ENCODE measurements at regions not wholly inside any gene's neighbourhood (a gene's known extent, or its start where the extent isn't known, plus 50 kb on each side); places are given as distances from the start of the nearest gene placed in this dataset.
A peak's percentile ranks its signal among the peaks of the same experiment; 100 is the strongest.

DNA sequence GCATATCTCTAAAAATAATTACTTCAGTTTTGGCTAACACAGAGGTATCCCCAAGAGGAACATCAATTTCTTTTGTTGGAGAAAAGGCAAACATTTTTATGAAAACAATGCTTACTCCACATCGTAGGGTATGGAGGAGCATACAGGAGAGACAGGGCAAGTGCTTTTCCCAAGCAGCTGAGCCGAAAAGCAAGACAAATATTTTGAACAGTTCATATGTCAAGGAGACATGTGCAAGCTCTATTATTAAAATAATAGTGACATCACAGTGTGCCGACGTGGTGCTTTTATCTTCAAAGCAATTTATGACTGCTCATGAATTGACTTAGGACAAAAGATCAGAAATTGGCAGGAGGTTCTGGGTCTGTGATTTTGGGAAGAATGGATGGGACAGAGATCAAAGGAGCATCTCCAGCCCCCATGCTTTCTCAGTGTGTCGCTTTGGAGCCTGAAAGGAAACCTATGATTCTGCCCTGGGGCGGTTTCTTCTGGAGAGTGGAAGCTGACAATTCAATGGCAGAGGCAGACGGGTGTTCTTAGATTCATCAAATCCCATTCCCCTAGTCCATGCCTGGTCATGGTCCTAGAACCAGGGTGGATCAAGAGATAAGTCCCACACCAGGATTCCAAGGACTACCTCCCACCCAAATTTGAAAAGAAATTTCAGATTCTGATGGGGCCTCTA, 97.1 kb downstream of the JCAD start:
- DNase-seq (ENCODE audit: low spot score): no peak

DNA sequence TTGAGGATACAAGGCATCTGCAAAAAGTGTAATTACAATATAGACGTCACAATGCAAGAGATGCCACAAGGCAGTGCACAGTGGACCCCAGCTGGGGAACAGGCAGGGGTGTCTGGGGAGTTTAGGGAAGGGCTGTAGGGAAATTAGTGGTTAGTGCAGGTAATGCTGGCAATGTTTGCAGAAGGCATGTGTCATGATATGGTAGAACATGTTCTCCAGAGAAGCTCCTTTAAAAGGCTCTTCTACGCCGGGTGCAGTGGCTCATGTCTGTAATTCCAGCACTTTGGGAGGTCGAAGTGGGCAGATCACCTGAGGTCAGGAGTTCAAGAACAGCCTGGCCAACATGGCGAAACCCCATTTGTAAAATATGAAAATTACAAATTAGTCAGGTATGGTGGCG, 98.0 kb downstream of the JCAD start:
- DNase-seq (ENCODE audit: low spot score): no peak

DNA sequence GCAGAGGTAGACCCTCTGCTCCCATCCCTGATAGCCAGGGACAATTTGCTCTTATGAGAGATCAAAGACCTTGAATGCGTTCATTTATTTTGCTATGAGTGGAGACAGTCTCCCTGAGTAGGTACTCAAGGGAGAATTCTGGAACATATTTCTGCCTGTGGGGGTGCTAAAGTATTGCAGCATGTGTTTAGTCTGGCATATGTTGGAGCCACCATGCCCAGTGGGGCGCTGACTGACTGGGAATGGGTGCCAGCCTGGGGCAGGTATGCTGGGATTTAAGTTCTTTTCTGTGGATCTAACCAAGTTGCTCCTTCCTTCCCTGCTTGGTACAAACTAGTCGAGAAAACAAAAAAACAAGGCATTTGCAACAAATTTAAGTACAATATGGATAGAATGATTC, 99.1 kb downstream of the JCAD start:
- DNase-seq (ENCODE audit: low spot score): no peak

DNA sequence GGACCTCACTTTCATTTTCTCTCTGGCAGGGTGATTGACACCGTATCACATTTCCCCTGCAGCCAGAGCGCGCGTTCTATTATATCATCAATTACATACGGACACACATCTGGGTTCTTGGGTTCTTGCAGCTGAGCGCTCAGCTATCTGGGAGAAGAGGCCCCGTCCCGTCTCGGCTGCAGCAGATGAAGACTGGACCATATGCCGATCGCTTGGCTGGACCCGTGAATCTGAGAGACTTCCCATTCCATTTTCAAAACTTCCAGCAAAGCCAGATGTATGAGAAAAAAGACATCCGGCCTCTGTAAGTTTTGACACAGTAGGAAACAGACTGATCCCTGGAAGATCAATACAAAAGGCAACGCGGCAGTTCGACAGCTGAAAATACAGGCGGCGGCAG, 99.8 kb downstream of the JCAD start:
- no peak for DNase-seq (ENCODE audit: low spot score)

DNA sequence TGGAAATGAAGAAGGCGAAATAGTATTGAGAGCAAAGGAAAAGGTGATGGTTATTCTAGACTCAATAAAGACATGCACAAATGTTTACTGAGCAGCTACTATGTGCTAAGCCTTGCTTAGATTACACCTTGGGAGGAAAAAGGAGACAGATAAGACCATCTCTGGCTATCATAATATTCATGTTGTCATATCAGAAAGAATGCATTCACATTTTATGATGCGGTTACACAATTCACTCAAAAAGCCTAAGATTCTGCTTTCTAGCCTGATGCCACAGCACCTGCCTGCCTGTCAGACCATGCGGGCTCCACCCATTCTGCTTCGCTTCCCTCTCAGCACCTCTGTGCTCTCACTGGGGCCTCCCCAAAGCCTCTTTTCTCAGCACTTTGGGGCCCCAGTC, 100.9 kb downstream of the JCAD start:
- DNase-seq (ENCODE audit: low spot score): no peak

DNA sequence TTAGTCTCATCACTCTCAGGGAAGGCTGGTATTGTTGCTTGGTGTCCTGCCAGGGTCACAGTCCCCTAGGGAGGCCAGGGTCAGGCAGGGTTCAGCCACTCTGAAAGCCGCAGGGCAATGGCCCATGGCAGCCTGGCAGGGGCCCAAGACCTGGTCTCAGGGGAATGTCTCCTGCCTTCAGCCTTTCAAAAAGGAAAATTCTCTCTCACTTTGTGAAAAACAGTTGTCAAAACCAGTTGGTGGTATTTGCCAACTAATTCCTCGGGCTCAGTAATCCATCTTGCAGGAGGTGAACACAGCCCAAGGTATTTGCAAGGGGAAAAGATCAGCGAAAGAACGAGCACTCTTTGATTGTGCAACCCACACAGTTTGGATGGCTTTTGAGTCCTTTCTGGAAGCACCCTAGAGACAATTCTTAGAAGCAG, 101.5 kb downstream of the JCAD start:
- DNase-seq (ENCODE audit: low spot score): no peak

DNA sequence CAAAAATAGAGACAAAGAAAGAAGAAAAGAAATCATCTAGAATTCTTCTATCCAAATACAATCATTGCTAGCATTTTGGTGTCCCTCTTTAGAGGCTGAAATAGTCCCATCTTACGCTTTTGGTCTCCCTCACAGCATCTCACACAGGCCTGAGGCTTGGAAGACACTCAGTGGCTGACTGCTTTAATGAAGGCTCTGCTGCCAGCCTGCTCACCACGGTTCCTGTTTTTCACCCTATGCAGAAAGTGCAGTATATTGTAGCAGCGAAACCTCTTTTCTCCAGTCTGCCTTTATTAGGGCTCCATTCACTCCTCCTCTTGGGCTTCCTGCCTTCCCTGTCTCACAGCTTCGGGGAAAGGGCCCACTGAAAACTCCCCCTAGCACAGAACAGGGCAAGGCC, 102.2 kb downstream of the JCAD start:
- no peak for DNase-seq (ENCODE audit: low spot score)

DNA sequence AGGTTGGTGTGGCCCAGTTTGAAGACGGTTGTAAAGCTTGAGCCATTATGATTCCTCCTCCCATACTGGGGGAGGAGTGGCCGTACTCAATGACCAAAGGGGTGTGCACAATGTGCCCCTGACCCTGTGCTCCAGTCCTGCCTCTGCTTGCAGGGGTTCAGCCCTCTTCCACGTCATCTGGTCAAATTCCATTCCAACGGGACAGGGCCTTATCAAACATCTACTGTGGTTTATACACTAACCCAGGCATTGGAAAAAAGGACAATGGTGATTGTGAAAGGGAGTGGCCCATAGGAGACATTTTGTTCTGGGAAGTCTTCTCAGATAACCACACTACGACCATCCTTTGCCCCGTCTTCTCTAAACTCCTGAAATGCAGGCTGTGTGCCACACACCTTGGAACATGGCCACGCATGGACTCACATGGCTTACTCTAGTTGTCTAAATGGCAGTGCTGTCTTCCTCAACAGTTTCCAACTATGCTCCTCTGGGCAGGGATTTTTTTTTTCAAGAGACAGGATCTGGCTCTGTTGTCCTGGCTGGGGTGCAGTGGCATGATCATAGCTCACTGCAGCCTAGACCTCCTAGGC, 103.0 kb downstream of the JCAD start:
- DNase-seq (ENCODE audit: low spot score): peak; percentile 18

DNA sequence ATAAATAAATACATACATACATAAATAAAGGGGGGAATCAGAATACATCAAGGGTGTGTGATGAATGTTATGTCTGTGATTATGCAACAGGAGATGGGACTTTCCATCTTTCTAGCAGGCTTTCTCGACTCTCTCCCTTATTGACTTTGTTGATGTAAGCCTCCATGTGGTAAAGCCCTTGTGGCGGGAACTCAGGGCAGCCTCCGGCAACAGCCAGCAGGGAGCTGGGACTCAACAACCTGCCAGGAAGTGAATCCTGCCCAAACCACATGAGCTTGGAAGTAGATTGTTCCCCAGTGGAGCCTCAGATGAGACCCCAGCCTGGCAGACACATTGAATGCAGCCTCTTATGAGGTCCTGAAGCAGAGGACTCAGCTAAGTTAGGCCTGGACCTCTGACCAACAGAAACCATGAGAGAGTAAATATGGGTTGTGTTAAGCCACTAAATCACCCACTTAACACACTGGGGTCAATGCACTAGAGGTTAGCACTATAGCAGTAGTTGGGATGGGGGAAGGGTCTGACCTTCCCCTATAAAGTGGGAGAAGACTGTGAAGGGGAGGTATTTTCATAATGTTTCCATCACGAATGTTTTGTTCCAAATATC, 104.0 kb downstream of the JCAD start:
- DNase-seq (ENCODE audit: low spot score): peak; percentile 57

DNA sequence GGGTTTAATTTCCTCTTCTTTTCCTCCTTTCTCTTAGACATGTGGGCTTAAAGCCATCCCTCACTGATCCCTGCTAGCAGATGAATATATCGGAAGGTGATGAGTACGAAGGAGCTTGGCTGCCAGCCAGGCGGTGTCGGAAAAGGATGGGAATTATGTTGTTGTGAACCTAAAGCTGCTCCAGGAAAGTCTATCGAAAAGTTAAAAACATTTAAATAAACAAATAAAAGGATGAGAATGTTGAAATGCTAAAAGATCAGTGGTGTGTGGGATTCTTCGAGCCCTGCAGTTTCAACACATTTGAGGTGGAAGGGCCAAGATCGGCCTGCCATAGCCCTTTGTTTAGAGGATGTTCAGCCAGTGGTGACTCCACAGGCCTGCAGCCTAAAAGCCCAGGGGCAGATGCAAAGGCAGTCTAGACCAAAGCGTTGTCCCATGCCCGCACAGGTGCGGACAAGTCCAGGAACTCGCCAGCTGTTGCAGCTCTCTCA, 107.9 kb downstream of the JCAD start:
- DNase-seq (ENCODE audit: low spot score): peak; percentile 57

DNA sequence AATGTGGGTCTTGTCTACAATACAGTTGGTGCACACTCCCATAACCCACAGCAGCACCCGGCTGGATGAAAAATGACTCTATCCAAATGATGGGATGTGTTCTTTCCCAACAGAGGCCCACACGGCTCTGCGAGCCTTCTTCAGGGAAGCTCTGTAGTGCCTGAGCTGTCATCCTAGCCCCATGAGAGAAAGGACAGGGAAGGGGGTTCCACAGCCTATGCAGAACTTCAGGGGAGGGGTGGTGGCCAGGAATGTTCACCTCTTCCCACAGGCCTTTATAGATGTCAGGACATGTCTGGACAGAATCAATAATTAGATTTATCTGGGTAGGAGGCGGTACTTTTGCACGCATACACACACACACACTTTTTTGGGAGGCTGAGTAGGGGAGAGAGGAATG, 109.0 kb downstream of the JCAD start:
- peak; percentile 44 for DNase-seq (ENCODE audit: low spot score)

DNA sequence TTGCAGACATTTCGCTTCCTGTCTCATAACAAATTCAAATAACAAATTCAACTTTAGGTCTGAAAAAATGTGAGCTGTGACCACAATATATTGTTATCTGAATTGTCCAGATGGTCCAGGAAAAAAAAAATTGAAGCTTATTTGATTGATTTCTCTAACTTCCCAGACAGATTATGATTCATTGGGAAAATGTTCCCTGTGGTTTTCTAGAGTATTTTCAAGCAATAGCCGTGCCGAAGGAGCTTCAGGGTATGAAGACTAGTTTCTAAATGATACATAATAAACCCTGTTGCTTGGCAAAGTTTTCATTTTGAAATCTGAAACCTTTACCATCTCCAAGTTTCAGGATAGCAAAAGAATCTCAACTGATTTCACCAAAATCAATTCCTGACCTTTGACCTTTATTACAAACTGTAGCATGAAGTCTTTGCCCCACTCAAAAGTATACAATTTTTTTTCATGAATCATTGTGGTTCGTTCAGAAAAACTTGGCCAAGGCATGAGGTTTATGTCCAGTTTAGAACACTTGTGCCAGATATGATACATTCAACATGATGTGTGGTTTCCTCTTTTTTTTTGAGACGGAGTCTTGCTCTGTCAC, 109.9 kb downstream of the JCAD start:
- DNase-seq (ENCODE audit: low spot score): no peak

DNA sequence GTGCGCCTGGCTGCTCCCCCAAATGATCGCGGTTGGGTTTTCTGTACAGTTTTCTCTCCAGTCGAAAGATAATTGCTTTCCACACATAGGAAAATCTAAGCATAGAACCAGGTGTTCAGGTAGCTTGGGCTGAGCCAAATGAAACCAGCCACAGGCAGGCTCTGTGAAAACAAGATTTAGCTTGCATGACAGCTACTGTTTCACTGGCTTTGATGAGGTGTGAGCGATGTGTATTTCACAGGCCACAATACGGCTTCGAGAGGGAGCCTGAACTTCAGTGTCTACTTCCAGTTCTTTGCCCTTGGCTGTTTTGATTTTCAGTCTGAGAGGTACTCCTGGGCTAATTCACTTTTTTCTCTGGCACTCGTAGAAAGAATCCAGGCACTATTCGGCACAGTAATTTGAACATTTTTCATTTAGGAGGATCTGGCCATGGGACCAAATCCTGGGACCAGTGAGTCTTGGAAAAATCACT, 110.5 kb downstream of the JCAD start:
- DNase-seq (ENCODE audit: low spot score): no peak

DNA sequence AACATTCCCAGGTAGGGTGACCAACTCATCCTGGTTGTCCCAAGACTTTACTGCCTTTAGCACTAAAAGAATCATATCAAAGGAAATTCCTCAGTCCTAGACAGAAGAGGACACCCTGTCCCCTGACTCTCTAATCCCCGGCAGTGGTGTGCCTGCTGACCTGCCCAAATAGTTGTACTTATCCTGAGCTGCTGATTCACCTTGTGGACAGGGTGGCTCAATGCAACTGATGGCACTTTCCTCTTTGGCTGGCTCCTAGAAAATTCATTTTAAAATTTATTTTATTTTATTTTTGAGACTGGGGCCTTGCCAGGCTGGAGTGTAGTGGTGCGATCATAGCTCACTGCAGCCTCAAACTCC, 111.7 kb downstream of the JCAD start:
- DNase-seq (ENCODE audit: low spot score): no peak

DNA sequence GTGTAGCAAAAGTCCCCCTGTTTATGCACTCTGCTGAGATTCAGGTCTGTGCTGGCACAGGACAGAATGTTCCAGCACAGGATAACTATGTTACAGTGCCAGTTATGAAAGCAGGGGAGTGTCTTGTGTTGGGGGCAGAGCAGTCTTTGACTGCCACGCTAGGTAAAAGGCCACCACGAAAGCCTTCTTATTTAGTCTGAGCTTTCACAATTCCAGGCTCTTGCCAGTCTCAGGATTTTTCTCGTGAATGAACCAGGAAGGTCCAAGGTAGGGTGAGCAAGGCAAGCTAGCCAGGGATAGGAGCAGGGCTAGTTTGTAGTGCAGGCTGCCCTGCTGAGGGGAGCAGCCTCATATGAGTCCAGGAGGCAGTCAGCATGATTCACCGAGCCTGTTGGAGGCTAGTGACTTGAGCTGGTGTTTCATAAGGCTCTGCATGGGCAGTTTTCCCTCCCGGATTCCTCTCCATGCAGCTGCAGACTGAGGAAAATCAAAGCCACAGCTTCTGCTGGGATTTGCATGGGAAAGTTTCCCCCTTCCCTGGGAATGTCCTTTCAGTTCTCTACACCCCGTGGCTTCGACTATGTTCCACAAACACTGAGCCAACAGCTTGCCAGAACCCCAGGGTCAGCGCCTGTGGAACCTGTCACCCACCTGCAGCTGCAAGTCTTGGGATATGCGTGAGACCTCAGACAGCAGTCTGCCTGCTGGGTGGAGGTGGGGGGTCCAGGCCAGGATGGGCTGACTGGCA, 112.3 kb downstream of the JCAD start:
- DNase-seq (ENCODE audit: low spot score): no peak

DNA sequence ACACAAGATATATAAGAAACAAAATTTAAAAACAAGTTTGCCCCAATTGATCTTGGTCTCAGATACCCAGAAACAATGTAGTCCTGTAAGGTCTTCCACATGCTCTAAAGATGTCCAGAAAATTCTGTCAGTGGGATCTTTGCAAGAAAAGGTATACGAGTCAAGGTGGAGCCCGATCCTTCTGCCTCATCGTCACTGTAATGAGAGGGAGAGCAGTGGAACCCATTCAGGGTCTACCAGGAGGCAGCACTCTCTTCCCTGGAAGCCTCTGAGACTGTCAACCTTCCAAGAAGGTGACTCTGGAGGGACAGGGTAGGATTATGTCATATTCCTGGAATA, 112.8 kb downstream of the JCAD start:
- no peak for DNase-seq (ENCODE audit: low spot score)

DNA sequence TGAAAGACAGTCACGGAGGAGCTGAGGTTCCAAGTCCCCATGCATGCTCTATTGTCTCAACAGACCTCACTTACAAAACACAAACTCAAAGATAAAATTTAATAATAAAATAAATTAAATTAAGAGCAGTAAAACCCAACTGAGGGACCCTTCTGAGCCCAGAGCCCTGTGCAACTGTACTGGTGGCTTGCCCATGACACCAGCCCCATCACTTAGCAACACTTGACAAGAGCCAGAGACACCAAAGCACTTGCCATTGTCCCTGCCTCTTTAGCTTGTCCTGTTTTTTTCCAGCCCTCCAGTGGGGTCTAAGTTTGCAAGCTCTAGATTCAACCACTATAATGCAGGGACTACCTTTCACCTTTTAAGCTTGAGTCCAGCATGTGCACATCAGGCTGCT, 117.9 kb downstream of the JCAD start:
- DNase-seq (ENCODE audit: low spot score): no peak

DNA sequence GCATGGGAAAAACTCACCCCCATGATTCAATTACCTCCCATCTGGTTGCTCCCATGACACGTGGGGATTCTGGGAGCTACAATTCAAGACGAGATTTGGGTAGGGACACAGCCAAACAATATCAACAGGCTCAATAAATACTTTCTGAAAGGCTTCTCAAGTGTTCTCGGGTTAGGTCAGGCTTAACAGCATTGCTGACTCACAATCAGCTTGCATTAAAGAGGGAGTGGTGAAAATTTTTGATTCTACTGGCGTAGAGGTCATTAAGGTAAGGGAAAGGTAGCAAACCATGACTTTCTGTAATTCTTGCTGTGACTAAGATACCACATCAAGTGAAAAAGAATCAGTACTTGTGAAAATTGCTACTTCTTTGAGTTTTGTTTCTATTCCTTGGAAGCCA, 126.4 kb downstream of the JCAD start:
- no peak for DNase-seq (ENCODE audit: low spot score)

DNA sequence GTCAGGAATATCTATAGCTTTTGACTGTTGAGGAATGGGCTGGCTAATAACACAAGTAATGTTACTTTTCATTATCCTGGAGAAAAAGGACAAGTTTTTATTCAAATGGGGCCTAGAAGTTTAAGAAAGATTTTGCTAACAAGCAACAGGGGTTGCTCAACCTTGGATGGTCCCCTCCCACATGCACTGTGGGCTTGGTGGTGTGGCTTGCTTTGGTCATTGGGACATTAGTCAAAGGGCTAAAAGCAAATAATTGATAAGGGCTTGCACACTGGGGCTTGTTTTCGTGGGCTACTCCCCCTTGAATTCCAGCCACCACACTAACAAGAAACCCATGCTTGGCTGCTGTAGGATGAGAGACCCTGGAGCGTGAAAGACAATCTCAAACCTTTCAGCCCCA, 127.6 kb downstream of the JCAD start:
- no peak for DNase-seq (ENCODE audit: low spot score)

DNA sequence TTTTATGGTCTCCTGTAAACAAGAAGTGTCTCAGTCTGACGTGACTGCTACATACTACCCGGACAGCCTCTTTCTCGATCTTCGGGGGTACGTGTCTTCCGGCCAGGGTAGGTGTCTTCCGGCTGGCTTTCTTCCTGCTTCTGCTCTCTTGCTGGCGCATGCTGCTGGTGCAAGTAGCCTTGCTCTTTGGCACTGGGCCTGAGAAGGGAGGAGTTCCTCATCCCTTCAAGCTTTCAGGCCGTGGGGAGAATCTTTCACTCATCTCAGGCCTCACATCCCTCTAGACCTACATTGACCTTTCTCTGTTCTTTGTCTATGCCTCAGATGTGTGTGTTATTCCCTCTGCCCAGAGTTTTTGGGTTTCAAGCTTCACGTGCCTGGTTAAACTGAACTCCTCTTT, 130.4 kb downstream of the JCAD start:
- DNase-seq (ENCODE audit: low spot score): no peak

DNA sequence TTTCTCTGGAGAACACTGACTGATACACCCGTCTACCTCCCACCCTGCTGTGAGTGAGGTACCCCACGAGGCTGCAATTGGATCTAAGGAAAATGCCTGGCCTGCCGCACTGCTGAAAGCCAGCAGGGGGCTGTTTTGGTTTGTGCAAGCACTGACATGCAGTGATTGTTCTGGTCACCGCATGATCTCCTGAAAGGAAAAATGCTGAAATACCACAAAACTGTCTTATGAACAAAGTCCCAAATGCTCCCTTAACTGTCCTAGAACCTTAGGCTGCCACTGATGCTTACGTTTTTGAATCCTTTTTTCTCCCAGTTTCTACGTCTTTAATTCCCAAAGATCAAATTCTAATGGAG, 132.7 kb downstream of the JCAD start:
- DNase-seq (ENCODE audit: low spot score): peak; percentile 48

Data from left forelimb (tissue), 1 donor.